GM06990 (cell line): ENCODE measurements at regions not wholly inside any gene's neighbourhood (a gene's known extent, or its start where the extent isn't known, plus 50 kb on each side); places are given as distances from the start of the nearest gene placed in this dataset.
A peak's percentile ranks its signal among the peaks of the same experiment; 100 is the strongest.
"Not testable (repeated sequence)": the region's sequence is repeated elsewhere in the genome, so short reads cannot be mapped to it uniquely, and the experiment has no call there.

Experiments
- DNase-seq: peaks from one replicate; pipeline ENCODE4 v3.0.0-alpha.2; 2011; ENCODE audit not compliant: insufficient read length; ENCODE audit errors: extremely low read depth
- H3K27me3 ChIP-seq: replicated peaks from 2 replicates; pipeline ENCODE4 v1.6.0; 2011; ENCODE audit warnings: low read length; ENCODE audit not compliant: control insufficient read depth, insufficient read depth
- H3K36me3 ChIP-seq: 2 replicates; pipeline ENCODE4 v1.5.1; 2011; ENCODE audit warnings: low read length; ENCODE audit not compliant: control insufficient read depth, insufficient read depth
- H3K4me3 ChIP-seq: replicated peaks from 2 replicates; pipeline ENCODE4 v1.5.1; 2011; ENCODE audit warnings: low read depth, mild to moderate bottlenecking, control low read depth, low read length
- CTCF ChIP-seq: IDR thresholded peaks from 2 replicates; pipeline ENCODE4 v1.5.1; 2011; ENCODE audit warnings: low read length, control low read depth, mild to moderate bottlenecking, inconsistent platforms; ENCODE audit not compliant: insufficient read depth, poor library complexity, severe bottlenecking

- peak; percentile 77 for DNase-seq
- TF ChIP-seq CTCF, result no peak
- no peaks in the 10 kb centered on the region for H3K27me3 ChIP-seq
- no peak overlapping the region for H3K4me3 ChIP-seq
- no peaks in the 10 kb centered on the region for H3K36me3 ChIP-seq
Measured at GRCh38 chr2:60352491-60353405, 200.7 kb downstream of the BCL11A start.

GRCh38 chr2:60351802-60352201 lies 201.7 kb downstream of the BCL11A start:
- DNase-seq, result peak; percentile 75
- Histone ChIP-seq H3K27me3 (no peaks in the 10 kb centered on the region), H3K4me3 (no peak overlapping the region), H3K36me3 (no peaks in the 10 kb centered on the region)
- no peak for TF ChIP-seq CTCF

GRCh38 chr2:60351321-60351720 lies 202.1 kb downstream of the BCL11A start:
- Histone ChIP-seq H3K27me3 (no peaks in the 10 kb centered on the region), H3K36me3 (no peaks in the 10 kb centered on the region), H3K4me3 (no peak overlapping the region)
- no peak for TF ChIP-seq CTCF
- no peak for DNase-seq

- Histone ChIP-seq H3K27me3 (no peaks in the 10 kb centered on the region), H3K36me3 (no peaks in the 10 kb centered on the region), H3K4me3 (no peak overlapping the region)
- DNase-seq, result no peak
- TF ChIP-seq CTCF, result no peak
Measured at GRCh38 chr2:60350791-60351190, 202.7 kb downstream of the BCL11A start.

- no peaks in the 10 kb centered on the region for H3K36me3 ChIP-seq
- H3K27me3 ChIP-seq, result no peaks in the 10 kb centered on the region
- no peak overlapping the region for H3K4me3 ChIP-seq
- no peak for DNase-seq
- TF ChIP-seq CTCF, result no peak
Measured at GRCh38 chr2:60347781-60348180, 205.7 kb downstream of the BCL11A start.

GRCh38 chr2:60342491-60342890 lies 211.0 kb downstream of the BCL11A start:
- H3K27me3 ChIP-seq, H3K36me3 ChIP-seq, DNase-seq, H3K4me3 ChIP-seq: not testable (repeated sequence)
